Uterus (tissue), 2 donors: ENCODE measurements at regions not wholly inside any gene's neighbourhood (a gene's known extent, or its start where the extent isn't known, plus 50 kb on each side); places are given as distances from the start of the nearest gene placed in this dataset.

Experiments
- POLR2A ChIP-seq, 2 donors: fragments of 450-650 bp; IDR thresholded peaks; one replicate each; pipeline ENCODE4 v1.6.1; 2016; ENCODE audit warnings: antibody characterized with exemption in 2 of 2, mild to moderate bottlenecking in 1 of 2, moderate library complexity in 1 of 2
- TF ChIP-seq, protein P1 (sequence below), 4 experiments: fragments of 200-600 bp in 2 of 4; fragments of 450-650 bp in 2 of 4; sonication (generic) in 2 of 4; IDR thresholded peaks; one replicate each; pipeline ENCODE4 v1.5.1; 2016 to 2019; ENCODE audit warnings: antibody characterized with exemption in 4 of 4, mild to moderate bottlenecking in 2 of 4, moderate library complexity in 1 of 4

- TF ChIP-seq, protein P1, sequence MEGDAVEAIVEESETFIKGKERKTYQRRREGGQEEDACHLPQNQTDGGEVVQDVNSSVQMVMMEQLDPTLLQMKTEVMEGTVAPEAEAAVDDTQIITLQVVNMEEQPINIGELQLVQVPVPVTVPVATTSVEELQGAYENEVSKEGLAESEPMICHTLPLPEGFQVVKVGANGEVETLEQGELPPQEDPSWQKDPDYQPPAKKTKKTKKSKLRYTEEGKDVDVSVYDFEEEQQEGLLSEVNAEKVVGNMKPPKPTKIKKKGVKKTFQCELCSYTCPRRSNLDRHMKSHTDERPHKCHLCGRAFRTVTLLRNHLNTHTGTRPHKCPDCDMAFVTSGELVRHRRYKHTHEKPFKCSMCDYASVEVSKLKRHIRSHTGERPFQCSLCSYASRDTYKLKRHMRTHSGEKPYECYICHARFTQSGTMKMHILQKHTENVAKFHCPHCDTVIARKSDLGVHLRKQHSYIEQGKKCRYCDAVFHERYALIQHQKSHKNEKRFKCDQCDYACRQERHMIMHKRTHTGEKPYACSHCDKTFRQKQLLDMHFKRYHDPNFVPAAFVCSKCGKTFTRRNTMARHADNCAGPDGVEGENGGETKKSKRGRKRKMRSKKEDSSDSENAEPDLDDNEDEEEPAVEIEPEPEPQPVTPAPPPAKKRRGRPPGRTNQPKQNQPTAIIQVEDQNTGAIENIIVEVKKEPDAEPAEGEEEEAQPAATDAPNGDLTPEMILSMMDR (IDR thresholded peaks at IDR 0.05), result no peak
- TF ChIP-seq POLR2A (IDR thresholded peaks at IDR 0.05), result no peak
Observed at GRCh38 chr11:115944596-115944995, 440.4 kb upstream of the CADM1 start.
